ENCODE measurements at regions not wholly inside any gene's neighbourhood (a gene's known extent, or its start where the extent isn't known, plus 50 kb on each side); places are given as distances from the start of the nearest gene placed in this dataset.

DNA sequence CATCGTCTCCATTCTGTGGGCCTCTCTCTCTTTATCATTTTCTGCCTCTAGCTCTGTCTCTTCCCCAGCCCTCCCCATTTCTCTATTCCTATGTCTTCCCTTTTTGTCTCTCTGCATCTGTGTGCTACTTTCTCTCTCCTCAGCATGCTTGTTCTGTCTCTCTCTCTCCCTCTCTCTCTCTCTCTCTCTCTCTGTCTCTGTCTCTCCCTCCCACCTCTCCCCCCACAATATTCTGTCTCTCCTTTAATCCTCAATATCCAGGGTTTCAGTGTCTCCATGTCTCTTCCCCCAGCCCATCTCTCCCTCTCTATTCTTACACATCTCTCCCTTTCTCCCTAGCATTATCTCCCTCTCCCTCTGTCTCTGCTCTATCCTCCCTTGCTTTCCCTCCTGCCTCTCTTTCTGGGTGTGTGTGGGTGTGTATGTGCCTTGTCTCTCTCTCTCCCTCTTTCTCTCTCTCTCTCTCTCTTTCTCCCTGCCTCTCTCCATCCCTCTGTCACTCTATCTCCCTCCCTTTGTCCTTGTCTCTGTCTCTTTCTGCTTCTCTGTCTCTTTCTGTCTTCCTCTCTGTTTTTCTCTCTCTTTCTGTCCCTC is 76.9 kb upstream of the SIRPA start:
- Histone ChIP-seq H2AFZ (ENCODE audit: low read length) (no peak overlapping the region), H3F3A (ENCODE audit: insufficient read depth, low read length) (no peaks in the 10 kb centered on the region), H4K20me1 (ENCODE audit: insufficient read depth, low read length) (no peaks in the 10 kb centered on the region), H3K79me2 (ENCODE audit: insufficient read depth, low read length) (no peaks in the 10 kb centered on the region), H3K4me1 (ENCODE audit: insufficient read depth, low read length, severe bottlenecking) (no peaks in the 10 kb centered on the region), H3K27ac (ENCODE audit: low read depth, low read length, poor library complexity, severe bottlenecking) (no peak overlapping the region), H3K9me2 (ENCODE audit: low read depth, low read length) (no peaks in the 10 kb centered on the region), H3K9ac (ENCODE audit: low read length) (no peak overlapping the region), H3K4me3 (ENCODE audit: low read depth, low read length, poor library complexity, severe bottlenecking) (no peak overlapping the region), H3K4me2 (ENCODE audit: low read length) (no peak overlapping the region), H3K27me3 (ENCODE audit: insufficient read depth, low read length) (no peaks in the 10 kb centered on the region), H3K9me3 (ENCODE audit: low read length) (0 out of 2 replicates have a peak, but pooled peaks cover 3% of the 10 kb centered on the region), H3K36me3 (ENCODE audit: insufficient read depth, low read length) (no peaks in the 10 kb centered on the region)
- TF ChIP-seq CTCF (IDR thresholded peaks at IDR 0.05; ENCODE audit: low read length) = no peak
- no peak for TF ChIP-seq EZH2 (IDR thresholded peaks at IDR 0.05; ENCODE audit: borderline replicate concordance, low read length)

DNA sequence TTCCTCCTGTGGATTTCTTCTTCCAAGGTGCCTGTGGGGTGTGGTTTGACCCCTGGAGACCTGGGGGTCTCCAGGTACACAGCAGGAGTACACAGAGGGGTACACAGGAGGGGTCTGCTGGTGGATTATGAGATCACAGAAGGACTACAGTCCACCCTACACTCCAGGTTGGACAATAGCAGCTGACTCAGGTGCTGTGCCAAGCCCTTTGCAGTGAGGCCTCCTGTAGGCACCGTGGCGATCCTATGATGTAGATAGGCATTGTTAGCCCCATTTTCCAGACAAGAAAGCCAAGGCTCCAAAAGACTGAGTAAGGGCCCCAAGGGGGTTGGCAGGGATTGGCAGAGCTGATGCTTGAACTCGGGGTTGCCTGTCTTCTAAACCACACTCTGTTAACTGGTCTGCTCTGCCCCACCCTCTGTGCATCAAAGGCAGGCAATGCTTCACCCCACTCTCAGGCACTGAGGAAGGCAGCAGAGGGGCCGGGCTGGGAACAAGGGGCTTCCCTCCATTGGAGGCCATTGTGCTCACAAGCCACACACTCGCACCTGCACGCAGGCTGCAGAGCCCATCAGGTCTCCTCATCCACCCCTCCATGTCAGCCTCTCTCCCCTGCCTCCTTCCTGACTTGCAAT is 77.5 kb upstream of the SIRPA start:
- H3K9ac ChIP-seq (ENCODE audit: low read length) = no peak overlapping the region
- H3F3A ChIP-seq (ENCODE audit: insufficient read depth, low read length) = no peaks in the 10 kb centered on the region
- no peaks in the 10 kb centered on the region for H3K4me1 ChIP-seq (ENCODE audit: insufficient read depth, low read length, severe bottlenecking)
- no peak overlapping the region for H3K27ac ChIP-seq (ENCODE audit: low read depth, low read length, poor library complexity, severe bottlenecking)
- H2AFZ ChIP-seq (ENCODE audit: low read length) = no peak overlapping the region
- H3K36me3 ChIP-seq (ENCODE audit: insufficient read depth, low read length) = no peaks in the 10 kb centered on the region
- H3K4me2 ChIP-seq (ENCODE audit: low read length) = no peak overlapping the region
- no peaks in the 10 kb centered on the region for H3K79me2 ChIP-seq (ENCODE audit: insufficient read depth, low read length)
- no peaks in the 10 kb centered on the region for H4K20me1 ChIP-seq (ENCODE audit: insufficient read depth, low read length)
- no peaks in the 10 kb centered on the region for H3K9me2 ChIP-seq (ENCODE audit: low read depth, low read length)
- TF ChIP-seq EZH2 (IDR thresholded peaks at IDR 0.05; ENCODE audit: borderline replicate concordance, low read length) (no peak), CTCF (IDR thresholded peaks at IDR 0.05; ENCODE audit: low read length) (no peak)
- H3K4me3 ChIP-seq (ENCODE audit: low read depth, low read length, poor library complexity, severe bottlenecking) = no peak overlapping the region
- no peaks in the 10 kb centered on the region for H3K27me3 ChIP-seq (ENCODE audit: insufficient read depth, low read length)
- 0 out of 2 replicates have a peak, but pooled peaks cover under 1% of the 10 kb centered on the region for H3K9me3 ChIP-seq (ENCODE audit: low read length)

DNA sequence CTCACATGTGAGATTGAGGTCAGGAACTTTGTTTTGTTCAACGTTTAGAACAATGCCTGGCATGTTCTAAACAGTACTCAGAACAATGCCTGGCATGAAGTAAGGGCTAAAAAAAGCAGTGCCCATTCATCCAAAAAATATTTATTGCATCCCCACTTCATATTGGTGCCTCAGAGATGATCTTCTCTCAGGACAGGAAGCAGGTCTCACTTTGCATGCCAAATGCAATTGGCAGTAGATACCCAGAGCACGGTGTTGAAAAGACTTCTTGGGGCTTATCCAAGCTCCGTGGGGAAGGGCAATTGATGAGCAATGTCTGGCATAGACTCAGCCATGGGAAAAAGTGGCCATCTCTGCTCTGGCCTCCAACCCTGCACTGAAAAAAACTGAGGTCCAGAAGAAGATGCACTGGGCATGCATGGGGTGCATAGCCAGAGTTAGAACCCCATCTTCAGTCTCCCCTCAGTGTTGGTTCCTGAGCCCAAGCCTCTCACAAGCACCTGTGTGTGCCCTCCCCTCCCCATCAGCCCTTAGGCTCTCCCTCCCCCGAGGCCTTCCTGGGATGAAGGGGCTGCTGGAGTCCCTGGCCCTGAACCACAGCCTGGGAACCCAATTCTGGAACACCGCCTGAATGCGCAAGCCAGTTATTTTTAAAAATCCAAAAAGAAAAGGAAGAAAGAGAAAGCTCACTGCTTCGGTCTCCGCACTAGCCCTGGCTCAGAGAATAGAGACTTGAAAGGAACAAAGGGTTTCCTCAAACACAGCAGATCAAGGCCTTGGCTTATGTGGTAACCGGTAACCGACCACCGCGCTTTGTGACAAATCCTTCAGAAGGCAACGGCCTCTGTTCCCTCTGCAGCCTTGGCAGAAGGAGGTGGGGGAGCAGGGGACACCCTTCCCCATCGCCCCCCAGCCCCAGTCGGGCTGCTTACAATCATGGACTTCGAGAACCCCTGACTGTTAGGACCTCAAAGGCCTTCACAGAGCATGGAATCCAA is 78.5 kb upstream of the SIRPA start:
- Histone ChIP-seq H4K20me1 (ENCODE audit: insufficient read depth, low read length) (no peaks in the 10 kb centered on the region), H3K9me2 (ENCODE audit: low read depth, low read length) (no peaks in the 10 kb centered on the region), H3F3A (ENCODE audit: insufficient read depth, low read length) (no peaks in the 10 kb centered on the region), H3K9ac (ENCODE audit: low read length) (no peak overlapping the region), H3K4me1 (ENCODE audit: insufficient read depth, low read length, severe bottlenecking) (no peaks in the 10 kb centered on the region), H2AFZ (ENCODE audit: low read length) (no peak overlapping the region), H3K27ac (ENCODE audit: low read depth, low read length, poor library complexity, severe bottlenecking) (no peak overlapping the region), H3K4me2 (ENCODE audit: low read length) (no peak overlapping the region), H3K4me3 (ENCODE audit: low read depth, low read length, poor library complexity, severe bottlenecking) (no peak overlapping the region), H3K79me2 (ENCODE audit: insufficient read depth, low read length) (no peaks in the 10 kb centered on the region), H3K27me3 (ENCODE audit: insufficient read depth, low read length) (no peaks in the 10 kb centered on the region), H3K9me3 (ENCODE audit: low read length) (no peaks in the 10 kb centered on the region), H3K36me3 (ENCODE audit: insufficient read depth, low read length) (no peaks in the 10 kb centered on the region)
- TF ChIP-seq CTCF (IDR thresholded peaks at IDR 0.05; ENCODE audit: low read length) = no peak
- TF ChIP-seq EZH2 (IDR thresholded peaks at IDR 0.05; ENCODE audit: borderline replicate concordance, low read length) = no peak

All from OCI-LY1 (cell line).